ENCODE measurements at regions not wholly inside any gene's neighbourhood (a gene's known extent, or its start where the extent isn't known, plus 50 kb on each side); places are given as distances from the start of the nearest gene placed in this dataset.

GRCh38 chr4:137226900-137227299 is 305.4 kb downstream of the PCDH18 start:
- TF ChIP-seq CTCF (IDR thresholded peaks at IDR 0.05): peak; percentile 41
- Mint-ChIP-seq H3K4me3 (ENCODE audit: unreplicated experiment) (no peak overlapping the region), H3K9me3 (ENCODE audit: unreplicated experiment) (peaks cover 16% of the 10 kb centered on the region), H3K27ac (ENCODE audit: unreplicated experiment) (no peak overlapping the region), H3K27me3 (ENCODE audit: unreplicated experiment) (no peaks in the 10 kb centered on the region), H3K36me3 (ENCODE audit: unreplicated experiment) (no peaks in the 10 kb centered on the region), H3K4me1 (ENCODE audit: unreplicated experiment) (no peaks in the 10 kb centered on the region)
- DNase-seq (ENCODE audit: extremely low spot score, unreplicated experiment): no peak

GRCh38 chr4:137226221-137226620 is 306.1 kb downstream of the PCDH18 start:
- Mint-ChIP-seq H3K4me3 (ENCODE audit: unreplicated experiment) (no peak overlapping the region), H3K27ac (ENCODE audit: unreplicated experiment) (no peak overlapping the region), H3K36me3 (ENCODE audit: unreplicated experiment) (no peaks in the 10 kb centered on the region), H3K4me1 (ENCODE audit: unreplicated experiment) (no peaks in the 10 kb centered on the region), H3K9me3 (ENCODE audit: unreplicated experiment) (peaks cover 14% of the 10 kb centered on the region), H3K27me3 (ENCODE audit: unreplicated experiment) (no peaks in the 10 kb centered on the region)
- no peak for TF ChIP-seq CTCF (IDR thresholded peaks at IDR 0.05)
- DNase-seq (ENCODE audit: extremely low spot score, unreplicated experiment): no peak

- no peaks in the 10 kb centered on the region for H3K9me3 Mint-ChIP-seq (ENCODE audit: unreplicated experiment)
- H3K4me3 Mint-ChIP-seq (ENCODE audit: unreplicated experiment): no peak overlapping the region
- no peak for DNase-seq (ENCODE audit: extremely low spot score, unreplicated experiment)
- no peaks in the 10 kb centered on the region for H3K36me3 Mint-ChIP-seq (ENCODE audit: unreplicated experiment)
- H3K27me3 Mint-ChIP-seq (ENCODE audit: unreplicated experiment): no peaks in the 10 kb centered on the region
- TF ChIP-seq CTCF (IDR thresholded peaks at IDR 0.05): no peak
- peaks cover 4% of the 10 kb centered on the region for H3K4me1 Mint-ChIP-seq (ENCODE audit: unreplicated experiment)
- no peak overlapping the region for H3K27ac Mint-ChIP-seq (ENCODE audit: unreplicated experiment)
Observed at GRCh38 chr4:137213372-137214173, 318.7 kb downstream of the PCDH18 start.

- DNase-seq (ENCODE audit: extremely low spot score, unreplicated experiment): no peak
- Mint-ChIP-seq H3K9me3 (ENCODE audit: unreplicated experiment) (no peaks in the 10 kb centered on the region), H3K27me3 (ENCODE audit: unreplicated experiment) (no peaks in the 10 kb centered on the region), H3K27ac (ENCODE audit: unreplicated experiment) (no peak overlapping the region), H3K4me3 (ENCODE audit: unreplicated experiment) (no peak overlapping the region), H3K36me3 (ENCODE audit: unreplicated experiment) (no peaks in the 10 kb centered on the region), H3K4me1 (ENCODE audit: unreplicated experiment) (peaks cover 4% of the 10 kb centered on the region)
- no peak for TF ChIP-seq CTCF (IDR thresholded peaks at IDR 0.05)
Observed at GRCh38 chr4:137212601-137213000, 319.7 kb downstream of the PCDH18 start.

GRCh38 chr4:137209240-137209639 is 323.1 kb downstream of the PCDH18 start:
- TF ChIP-seq CTCF (IDR thresholded peaks at IDR 0.05): no peak

More at GRCh38 chr4:137209240-137209639, 323.1 kb downstream of the PCDH18 start:
- Mint-ChIP-seq H3K9me3 (ENCODE audit: unreplicated experiment) (no peaks in the 10 kb centered on the region), H3K4me3 (ENCODE audit: unreplicated experiment) (no peak overlapping the region), H3K36me3 (ENCODE audit: unreplicated experiment) (no peaks in the 10 kb centered on the region), H3K4me1 (ENCODE audit: unreplicated experiment) (peaks cover 12% of the 10 kb centered on the region), H3K27ac (ENCODE audit: unreplicated experiment) (no peak overlapping the region), H3K27me3 (ENCODE audit: unreplicated experiment) (no peaks in the 10 kb centered on the region)
- DNase-seq (ENCODE audit: extremely low spot score, unreplicated experiment): no peak
